SU-DHL-6 (cell line): ENCODE measurements at regions not wholly inside any gene's neighbourhood (a gene's known extent, or its start where the extent isn't known, plus 50 kb on each side); places are given as distances from the start of the nearest gene placed in this dataset.

Experiments used
- EZH2phosphoT487 ChIP-seq: fragments of 200-600 bp; sonication (generic), shearing (Covaris generic); conservative IDR thresholded peaks from 2 replicates; pipeline ENCODE4 v1.6.1; 2018; ENCODE audit warnings: mild to moderate bottlenecking, antibody characterized with exemption, low read length, moderate library complexity, mixed read lengths
- TF ChIP-seq, protein P1 (sequence below): fragments of 200-600 bp; sonication (generic); IDR thresholded peaks from one replicate; pipeline ENCODE4 v1.5.1; 2017; ENCODE audit warnings: antibody characterized with exemption, mild to moderate bottlenecking, low read length, moderate library complexity; ENCODE audit not compliant: insufficient read depth, poor library complexity, severe bottlenecking

DNA sequence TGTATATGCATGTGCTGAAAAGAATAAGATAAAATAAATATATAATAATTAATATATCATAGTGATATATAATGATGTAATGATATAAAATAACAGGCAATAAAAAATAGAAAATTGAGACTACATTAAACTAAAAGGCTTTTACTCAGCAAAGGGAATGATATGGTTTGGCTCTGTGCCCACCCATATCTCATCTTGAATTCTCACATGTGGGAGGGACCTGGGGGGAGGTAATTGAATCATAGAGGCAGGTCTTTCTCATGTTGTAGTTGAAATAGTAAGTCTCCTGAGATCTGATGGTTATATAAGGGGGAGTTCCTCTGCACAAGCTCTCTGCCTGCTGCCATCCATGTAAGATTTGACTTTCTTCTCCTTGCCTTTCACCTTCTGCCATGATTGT lies 1550.9 kb upstream of the CDH6 start:
- TF ChIP-seq, protein P1, sequence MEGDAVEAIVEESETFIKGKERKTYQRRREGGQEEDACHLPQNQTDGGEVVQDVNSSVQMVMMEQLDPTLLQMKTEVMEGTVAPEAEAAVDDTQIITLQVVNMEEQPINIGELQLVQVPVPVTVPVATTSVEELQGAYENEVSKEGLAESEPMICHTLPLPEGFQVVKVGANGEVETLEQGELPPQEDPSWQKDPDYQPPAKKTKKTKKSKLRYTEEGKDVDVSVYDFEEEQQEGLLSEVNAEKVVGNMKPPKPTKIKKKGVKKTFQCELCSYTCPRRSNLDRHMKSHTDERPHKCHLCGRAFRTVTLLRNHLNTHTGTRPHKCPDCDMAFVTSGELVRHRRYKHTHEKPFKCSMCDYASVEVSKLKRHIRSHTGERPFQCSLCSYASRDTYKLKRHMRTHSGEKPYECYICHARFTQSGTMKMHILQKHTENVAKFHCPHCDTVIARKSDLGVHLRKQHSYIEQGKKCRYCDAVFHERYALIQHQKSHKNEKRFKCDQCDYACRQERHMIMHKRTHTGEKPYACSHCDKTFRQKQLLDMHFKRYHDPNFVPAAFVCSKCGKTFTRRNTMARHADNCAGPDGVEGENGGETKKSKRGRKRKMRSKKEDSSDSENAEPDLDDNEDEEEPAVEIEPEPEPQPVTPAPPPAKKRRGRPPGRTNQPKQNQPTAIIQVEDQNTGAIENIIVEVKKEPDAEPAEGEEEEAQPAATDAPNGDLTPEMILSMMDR, result no peak
- no peak for TF ChIP-seq EZH2phosphoT487
